Activated naive CD8-positive, alpha-beta T cell treated with anti-CD3 and anti-CD28 coated beads, Interleukin-2, amount 10 ng/mL, durations not matched to agents 7 days and 5 days (primary cell): ENCODE measurements at regions not wholly inside any gene's neighbourhood (a gene's known extent, or its start where the extent isn't known, plus 50 kb on each side); places are given as distances from the start of the nearest gene placed in this dataset.

Experiments
- ATAC-seq: fragments of 150-1000 bp; cut with Tn5 transposase; one replicate; pipeline ENCODE4 v1.10.0; 2021; ENCODE audit warnings: low read depth, moderate library complexity
- POLR2A ChIA-PET: fragments of 350-600 bp; sonication (Branson Sonifier 250); formaldehyde crosslinking; loops from one replicate; lab custom pipeline; 2021; ENCODE audit warnings: antibody characterized with exemption; lab: Charles Lee
- DNase-seq: peaks from one replicate; pipeline ENCODE4 v3.0.0; 2021
- H3K27ac Mint-ChIP-seq: one replicate; pipeline ENCODE4 v1.8.0; 2022; ENCODE audit warnings: mild to moderate bottlenecking, mixed read lengths
- H3K27me3 Mint-ChIP-seq: one replicate; pipeline ENCODE4 v1.8.0; 2022; ENCODE audit warnings: mild to moderate bottlenecking, moderate library complexity, mixed read lengths
- H3K36me3 Mint-ChIP-seq: one replicate; pipeline ENCODE4 v1.8.0; 2021; ENCODE audit warnings: mild to moderate bottlenecking, mixed read lengths
- H3K4me1 Mint-ChIP-seq: one replicate; pipeline ENCODE4 v1.8.0; 2021; ENCODE audit warnings: mixed read lengths
- H3K4me3 Mint-ChIP-seq: one replicate; pipeline ENCODE4 v1.8.0; 2022; ENCODE audit warnings: mild to moderate bottlenecking, moderate library complexity, mixed read lengths
- H3K9me3 Mint-ChIP-seq: one replicate; pipeline ENCODE4 v1.8.0; 2021; ENCODE audit warnings: mixed read lengths

DNA sequence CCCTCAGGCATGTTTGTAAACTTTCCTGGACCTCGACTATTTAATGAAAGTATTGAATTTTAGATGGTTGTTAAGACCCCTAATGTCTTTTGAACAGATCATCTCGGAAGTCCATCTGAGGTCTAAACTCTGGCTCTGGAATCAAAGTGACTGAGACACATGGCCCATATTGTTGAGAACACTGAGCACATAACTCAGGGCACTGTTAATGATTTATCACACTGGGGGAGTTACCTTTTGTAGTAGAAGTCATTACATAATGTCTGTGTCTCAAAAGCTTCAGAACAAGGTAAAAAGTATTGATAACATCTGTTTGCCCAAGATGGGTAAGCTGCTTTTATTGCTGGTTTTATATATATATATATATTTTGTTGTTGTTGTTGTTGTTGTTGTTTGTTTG lies 103.4 kb upstream of the HS3ST1 start:
- H3K27ac Mint-ChIP-seq: no peak overlapping the region
- POLR2A ChIA-PET: no interaction called here
- no peaks in the 10 kb centered on the region for H3K4me1 Mint-ChIP-seq
- H3K9me3 Mint-ChIP-seq: peaks cover 5% of the 10 kb centered on the region
- peaks cover 3% of the 10 kb centered on the region for H3K27me3 Mint-ChIP-seq
- DNase-seq: no peak
- no peak for ATAC-seq
- no peak overlapping the region for H3K4me3 Mint-ChIP-seq
- no peaks in the 10 kb centered on the region for H3K36me3 Mint-ChIP-seq

GRCh38 chr4:11529625-11530201 lies 101.0 kb upstream of the HS3ST1 start:
- Mint-ChIP-seq H3K27ac (no peak overlapping the region), H3K9me3 (peaks cover 5% of the 10 kb centered on the region), H3K27me3 (no peaks in the 10 kb centered on the region), H3K4me3 (no peak overlapping the region), H3K36me3 (no peaks in the 10 kb centered on the region), H3K4me1 (no peaks in the 10 kb centered on the region)
- DNase-seq: no peak
- POLR2A ChIA-PET: no interaction called here
- no peak for ATAC-seq

DNA sequence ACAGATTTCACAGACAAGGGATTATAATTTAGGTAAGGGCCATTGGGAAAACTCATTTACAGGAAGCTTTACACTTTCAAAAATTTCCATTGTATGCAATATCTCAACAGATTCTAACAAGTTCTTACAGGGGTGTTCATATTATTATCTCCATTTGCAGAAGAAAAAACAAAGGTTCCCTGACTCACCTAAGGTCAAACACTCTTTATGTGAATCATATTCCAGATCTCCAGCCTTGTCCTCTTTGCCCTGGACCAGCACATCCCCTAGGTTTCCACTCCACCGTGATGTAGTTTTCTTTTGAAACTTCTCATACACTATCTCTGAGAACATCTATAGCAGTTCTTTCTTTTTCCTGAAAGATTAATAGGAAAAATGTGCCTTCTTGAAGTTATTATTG lies 96.4 kb upstream of the HS3ST1 start:
- no peak overlapping the region for H3K4me3 Mint-ChIP-seq
- H3K27ac Mint-ChIP-seq: no peak overlapping the region
- H3K9me3 Mint-ChIP-seq: no peaks in the 10 kb centered on the region
- H3K4me1 Mint-ChIP-seq: no peaks in the 10 kb centered on the region
- no peaks in the 10 kb centered on the region for H3K27me3 Mint-ChIP-seq
- DNase-seq: no peak
- H3K36me3 Mint-ChIP-seq: no peaks in the 10 kb centered on the region
- POLR2A ChIA-PET: no interaction called here
- no peak for ATAC-seq

DNA sequence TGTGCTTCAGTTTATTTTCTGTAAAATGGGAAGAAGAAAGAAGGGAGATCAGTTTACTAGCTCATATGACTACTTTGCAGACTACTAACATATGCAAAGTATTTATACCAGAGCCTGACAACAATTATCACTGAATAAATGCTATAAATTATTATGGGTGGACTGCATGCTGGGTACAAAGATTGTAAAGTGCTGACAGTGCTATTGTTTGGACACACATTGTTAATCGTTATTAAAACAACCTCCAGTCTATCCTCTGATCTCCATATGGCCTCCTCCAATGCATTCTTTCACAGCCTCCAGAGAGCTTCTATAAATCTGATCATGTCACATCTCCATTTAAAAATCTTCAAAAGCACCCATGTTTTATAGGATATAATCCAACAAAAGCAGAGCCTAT lies 90.1 kb upstream of the HS3ST1 start:
- H3K36me3 Mint-ChIP-seq: no peaks in the 10 kb centered on the region
- no peaks in the 10 kb centered on the region for H3K4me1 Mint-ChIP-seq
- ATAC-seq: no peak
- no peaks in the 10 kb centered on the region for H3K9me3 Mint-ChIP-seq
- POLR2A ChIA-PET: no interaction called here
- H3K27me3 Mint-ChIP-seq: no peaks in the 10 kb centered on the region
- no peak for DNase-seq
- H3K27ac Mint-ChIP-seq: no peak overlapping the region
- H3K4me3 Mint-ChIP-seq: no peak overlapping the region

- no peaks in the 10 kb centered on the region for H3K9me3 Mint-ChIP-seq
- H3K27me3 Mint-ChIP-seq: peaks cover 2% of the 10 kb centered on the region
- POLR2A ChIA-PET: no interaction called here
- H3K4me1 Mint-ChIP-seq: no peaks in the 10 kb centered on the region
- no peak overlapping the region for H3K4me3 Mint-ChIP-seq
- H3K27ac Mint-ChIP-seq: no peak overlapping the region
- no peaks in the 10 kb centered on the region for H3K36me3 Mint-ChIP-seq
- ATAC-seq (no peak), DNase-seq (no peak)
Observed at GRCh38 chr4:11514779-11515419, 86.2 kb upstream of the HS3ST1 start.

DNA sequence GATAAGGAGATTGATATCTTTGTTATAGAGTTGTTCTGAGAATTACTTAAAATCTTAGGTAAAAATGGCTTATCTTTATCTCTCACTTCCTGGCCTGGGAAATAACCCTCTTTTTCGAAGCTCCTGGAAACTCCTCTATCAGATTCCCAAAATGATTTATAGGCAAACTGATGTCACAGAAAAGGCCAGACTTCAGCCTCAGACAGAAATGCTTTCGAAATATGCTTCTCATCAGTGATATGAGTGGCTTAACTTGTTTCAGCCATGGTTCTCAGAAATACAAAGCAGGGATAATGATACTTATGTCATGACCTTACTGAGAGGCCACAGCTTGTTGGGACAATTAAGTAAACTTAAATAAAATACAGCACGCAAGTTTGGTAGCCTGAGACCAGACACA lies 85.3 kb upstream of the HS3ST1 start:
- DNase-seq (no peak), ATAC-seq (no peak)
- Mint-ChIP-seq H3K9me3 (no peaks in the 10 kb centered on the region), H3K4me3 (no peak overlapping the region), H3K27ac (no peak overlapping the region), H3K4me1 (no peaks in the 10 kb centered on the region), H3K36me3 (no peaks in the 10 kb centered on the region), H3K27me3 (peaks cover 2% of the 10 kb centered on the region)
- POLR2A ChIA-PET: no interaction called here

DNA sequence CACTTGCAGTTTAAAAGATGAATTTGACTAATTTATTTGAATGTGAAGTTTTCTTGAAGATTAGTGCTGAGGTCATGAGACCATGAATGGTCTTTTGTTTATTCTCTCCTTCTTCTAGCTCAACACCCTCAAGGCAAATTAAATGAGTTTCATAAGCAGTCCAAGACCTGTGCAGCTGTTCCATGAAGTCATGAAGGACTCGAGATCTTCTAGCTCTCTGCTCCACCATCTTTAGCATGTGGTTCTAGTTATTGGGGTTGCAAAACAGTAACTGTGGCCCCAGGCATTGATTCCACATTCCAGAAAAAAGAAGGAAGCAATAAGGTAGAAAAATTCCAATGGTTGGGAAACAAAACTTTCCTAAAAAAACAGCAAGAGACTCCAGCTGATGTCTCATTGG lies 84.2 kb upstream of the HS3ST1 start:
- POLR2A ChIA-PET: no interaction called here

GRCh38 chr4:11511321-11511720 lies 82.6 kb upstream of the HS3ST1 start:
- no peaks in the 10 kb centered on the region for H3K4me1 Mint-ChIP-seq
- no peak overlapping the region for H3K27ac Mint-ChIP-seq
- peaks cover 2% of the 10 kb centered on the region for H3K9me3 Mint-ChIP-seq
- H3K4me3 Mint-ChIP-seq: no peak overlapping the region
- POLR2A ChIA-PET: no interaction called here
- DNase-seq: no peak
- no peak for ATAC-seq
- no peaks in the 10 kb centered on the region for H3K36me3 Mint-ChIP-seq
- H3K27me3 Mint-ChIP-seq: peaks cover 2% of the 10 kb centered on the region

More for the DNA sequence above, 84.2 kb upstream of the HS3ST1 start:
- no peaks in the 10 kb centered on the region for H3K36me3 Mint-ChIP-seq
- peaks cover 2% of the 10 kb centered on the region for H3K27me3 Mint-ChIP-seq
- H3K4me3 Mint-ChIP-seq: no peak overlapping the region
- ATAC-seq (no peak), DNase-seq (no peak)
- H3K27ac Mint-ChIP-seq: no peak overlapping the region
- H3K9me3 Mint-ChIP-seq: no peaks in the 10 kb centered on the region
- no peaks in the 10 kb centered on the region for H3K4me1 Mint-ChIP-seq

DNA sequence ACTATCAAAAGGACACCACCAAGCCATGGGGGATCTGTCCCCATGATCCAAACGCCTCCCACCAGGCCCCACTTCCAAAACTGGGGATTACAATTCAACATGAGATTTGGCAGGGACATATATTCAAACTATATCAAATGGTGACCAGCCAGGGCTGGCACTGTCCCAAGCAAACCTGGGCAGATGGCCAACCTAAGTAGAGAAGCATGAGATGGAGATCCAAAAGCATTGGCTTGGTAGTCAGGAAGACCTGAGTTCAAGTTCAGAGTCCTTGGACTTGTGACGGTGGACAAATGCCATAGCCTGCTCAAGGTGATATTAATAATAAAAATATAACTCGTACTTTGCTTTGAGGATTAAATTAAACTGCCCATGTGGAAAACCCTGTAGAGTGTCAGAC lies 79.2 kb upstream of the HS3ST1 start:
- POLR2A ChIA-PET: no interaction called here
- DNase-seq (no peak), ATAC-seq (no peak)
- H3K9me3 Mint-ChIP-seq: peaks cover 2% of the 10 kb centered on the region
- no peak overlapping the region for H3K27ac Mint-ChIP-seq
- H3K4me3 Mint-ChIP-seq: no peak overlapping the region
- H3K27me3 Mint-ChIP-seq: peaks cover 2% of the 10 kb centered on the region
- peaks cover 5% of the 10 kb centered on the region for H3K4me1 Mint-ChIP-seq
- H3K36me3 Mint-ChIP-seq: no peaks in the 10 kb centered on the region

DNA sequence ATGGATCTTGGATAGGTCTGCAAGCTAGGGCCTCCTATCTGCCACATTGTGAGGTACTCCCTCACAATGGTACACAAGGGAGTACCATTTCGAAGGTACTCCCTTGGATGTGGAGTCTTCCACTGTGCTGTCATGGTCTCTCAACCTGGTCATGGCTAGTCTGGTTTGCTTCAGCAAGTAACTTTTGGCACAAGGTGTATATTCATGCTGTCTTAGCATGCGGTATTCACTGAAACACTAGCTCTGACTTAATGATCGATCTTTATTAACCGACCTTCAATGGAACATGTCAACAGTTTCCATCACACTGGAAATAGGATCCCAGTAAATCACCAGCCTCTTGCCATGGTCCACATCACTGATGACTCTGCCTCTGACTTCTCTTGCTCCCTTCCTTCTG lies 77.5 kb upstream of the HS3ST1 start:
- H3K4me1 Mint-ChIP-seq: peaks cover 5% of the 10 kb centered on the region
- H3K4me3 Mint-ChIP-seq: no peak overlapping the region
- H3K9me3 Mint-ChIP-seq: peaks cover 4% of the 10 kb centered on the region
- POLR2A ChIA-PET: no interaction called here
- no peaks in the 10 kb centered on the region for H3K27me3 Mint-ChIP-seq
- no peak for DNase-seq
- no peaks in the 10 kb centered on the region for H3K36me3 Mint-ChIP-seq
- H3K27ac Mint-ChIP-seq: no peak overlapping the region
- no peak for ATAC-seq

GRCh38 chr4:11505221-11505971 lies 76.7 kb upstream of the HS3ST1 start:
- POLR2A ChIA-PET: no interaction called here
- Mint-ChIP-seq H3K27ac (peak overlapping the region; percentile 8), H3K4me3 (no peak overlapping the region), H3K4me1 (peaks cover 5% of the 10 kb centered on the region), H3K27me3 (no peaks in the 10 kb centered on the region), H3K9me3 (peaks cover 4% of the 10 kb centered on the region), H3K36me3 (no peaks in the 10 kb centered on the region)
- ATAC-seq: peak; percentile 42
- DNase-seq: no peak

DNA sequence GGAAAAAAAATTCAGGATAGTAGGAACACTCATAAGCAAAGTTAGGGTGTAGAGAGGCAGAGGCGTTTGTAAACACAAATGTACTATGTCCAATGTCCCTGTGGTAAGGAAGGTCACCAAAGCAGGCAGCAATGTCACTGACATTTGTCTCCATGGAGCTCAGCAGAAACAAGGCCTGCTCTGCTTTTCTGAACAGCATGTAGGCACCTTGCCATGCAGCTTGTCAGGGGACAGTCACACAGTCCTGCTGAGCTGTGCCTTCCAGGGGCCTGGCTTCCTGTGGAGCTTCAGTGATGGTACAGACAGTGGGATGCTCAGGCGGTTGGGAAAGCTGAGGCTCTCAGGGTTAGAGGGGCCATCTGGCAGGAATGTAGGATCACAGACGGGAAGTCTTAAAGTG lies 74.5 kb upstream of the HS3ST1 start:
- DNase-seq (no peak), ATAC-seq (no peak)
- no peaks in the 10 kb centered on the region for H3K27me3 Mint-ChIP-seq
- H3K36me3 Mint-ChIP-seq: no peaks in the 10 kb centered on the region
- H3K4me1 Mint-ChIP-seq: peaks cover 5% of the 10 kb centered on the region
- no peak overlapping the region for H3K4me3 Mint-ChIP-seq
- H3K27ac Mint-ChIP-seq: no peak overlapping the region
- H3K9me3 Mint-ChIP-seq: peaks cover 4% of the 10 kb centered on the region
- POLR2A ChIA-PET: no interaction called here

GRCh38 chr4:11497972-11498371 lies 69.3 kb upstream of the HS3ST1 start:
- no peak for ATAC-seq
- peaks cover 8% of the 10 kb centered on the region for H3K4me1 Mint-ChIP-seq
- no peak for DNase-seq
- POLR2A ChIA-PET: no interaction called here
- H3K27ac Mint-ChIP-seq: no peak overlapping the region
- no peaks in the 10 kb centered on the region for H3K27me3 Mint-ChIP-seq
- no peaks in the 10 kb centered on the region for H3K36me3 Mint-ChIP-seq
- H3K9me3 Mint-ChIP-seq: peaks cover 2% of the 10 kb centered on the region
- no peak overlapping the region for H3K4me3 Mint-ChIP-seq

DNA sequence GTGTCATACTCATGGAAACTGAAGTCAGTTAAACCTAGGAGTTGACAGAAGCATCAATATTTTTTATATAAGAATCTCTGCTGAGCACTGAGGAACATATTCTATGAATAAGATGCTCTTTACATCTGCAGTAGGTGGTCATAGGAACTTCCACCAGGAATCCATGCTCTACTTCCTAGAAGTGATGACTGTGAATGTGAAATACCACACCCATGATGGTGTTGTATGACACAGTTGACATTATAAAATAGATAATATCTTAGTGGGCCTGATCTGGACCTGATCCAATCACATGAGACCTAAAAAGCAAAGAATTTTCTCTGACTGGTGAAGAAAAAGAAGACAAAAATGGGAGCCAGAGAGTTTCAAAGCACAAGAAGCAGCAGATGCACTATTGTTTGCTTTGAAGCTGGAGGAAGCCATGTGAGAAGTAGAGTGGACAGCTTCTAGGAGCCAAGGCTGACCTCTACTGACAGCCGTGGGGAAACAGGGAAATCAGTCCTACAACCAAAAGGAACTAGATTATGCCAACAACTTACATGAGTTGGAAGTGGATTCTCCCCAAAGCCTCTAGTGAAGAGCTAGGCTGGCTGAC lies 68.6 kb upstream of the HS3ST1 start:
- H3K27ac Mint-ChIP-seq: no peak overlapping the region

More for the DNA sequence above, 68.6 kb upstream of the HS3ST1 start:
- POLR2A ChIA-PET: no interaction called here
- peaks cover 2% of the 10 kb centered on the region for H3K9me3 Mint-ChIP-seq
- no peaks in the 10 kb centered on the region for H3K36me3 Mint-ChIP-seq
- no peak overlapping the region for H3K4me3 Mint-ChIP-seq
- H3K4me1 Mint-ChIP-seq: peaks cover 8% of the 10 kb centered on the region
- ATAC-seq (peak; percentile 36), DNase-seq (no peak)
- H3K27me3 Mint-ChIP-seq: no peaks in the 10 kb centered on the region
